AG10803 (cell line): ENCODE measurements at regions not wholly inside any gene's neighbourhood (a gene's known extent, or its start where the extent isn't known, plus 50 kb on each side); places are given as distances from the start of the nearest gene placed in this dataset.
A peak's percentile ranks its signal among the peaks of the same experiment; 100 is the strongest.

Experiments used
- DNase-seq: peaks from one replicate; pipeline ENCODE4 v3.0.0; 2010; ENCODE audit warnings: low read depth
- H3K4me3 ChIP-seq: 2 replicates; pipeline ENCODE4 v1.5.1; 2011; ENCODE audit warnings: mild to moderate bottlenecking, low read length, control low read depth
- CTCF ChIP-seq: conservative IDR thresholded peaks from 2 replicates; pipeline ENCODE4 v1.5.1; 2011; ENCODE audit warnings: mild to moderate bottlenecking, low read length, control low read depth, inconsistent platforms

DNA sequence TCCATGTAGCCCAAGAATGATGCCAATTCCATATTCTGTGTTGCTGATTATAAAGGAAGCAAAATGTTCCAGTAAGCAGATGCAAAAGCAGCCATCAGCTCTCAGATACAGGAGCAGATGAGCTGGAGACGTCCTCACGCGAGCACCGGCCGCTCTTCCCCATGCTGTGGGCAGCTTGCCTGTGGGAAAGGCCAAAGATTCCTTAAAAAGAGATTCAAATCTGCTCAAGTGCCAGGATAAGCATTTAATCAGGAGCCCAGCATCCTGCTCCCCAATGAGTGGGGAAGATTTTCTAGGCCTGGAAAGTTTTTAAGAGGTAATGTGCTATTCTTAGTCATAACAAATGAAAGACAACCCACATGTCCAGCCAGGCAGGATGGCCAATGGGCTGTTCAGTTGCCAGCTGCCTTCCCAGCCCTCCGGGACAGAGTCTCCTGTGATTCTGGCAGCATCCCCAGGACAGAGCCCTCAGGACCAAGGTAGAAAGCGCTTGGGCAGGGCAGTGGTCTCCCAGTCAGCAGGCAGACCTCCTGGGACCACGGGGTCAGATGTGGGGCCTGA, 108.2 kb upstream of the TMPRSS2 start:
- TF ChIP-seq CTCF, result no peak
- peak; percentile 98 for DNase-seq
- peak overlapping the region; percentile 10; the same call in 1 of the 2 replicates for H3K4me3 ChIP-seq

- DNase-seq, result peak; percentile 100
- no peak overlapping the region for H3K4me3 ChIP-seq
- no peak for TF ChIP-seq CTCF
Measured at GRCh38 chr21:41615613-41616012, 107.7 kb upstream of the TMPRSS2 start.

- DNase-seq, result no peak
- no peak for TF ChIP-seq CTCF
- H3K4me3 ChIP-seq, result no peak overlapping the region
Measured at GRCh38 chr21:41614511-41614910, 106.6 kb upstream of the TMPRSS2 start.

DNA sequence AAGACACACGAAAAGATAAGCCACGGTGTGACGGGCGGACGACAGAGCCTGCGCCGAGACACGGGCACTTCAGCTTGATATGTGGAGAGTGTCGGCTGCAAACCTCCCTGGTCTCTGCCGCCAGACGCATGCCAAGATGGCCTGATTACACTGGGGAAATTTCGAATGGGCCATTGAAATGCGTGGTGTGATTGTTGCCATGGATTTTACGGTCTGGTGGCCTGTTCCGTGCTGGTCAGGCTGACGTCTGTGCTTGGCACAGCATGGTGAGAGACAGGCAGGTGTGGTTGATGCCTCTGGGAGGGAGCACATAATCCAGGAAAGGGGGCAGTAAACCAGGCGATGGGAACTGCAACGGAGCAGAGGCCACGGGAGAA, 105.6 kb upstream of the TMPRSS2 start:
- no peak overlapping the region for H3K4me3 ChIP-seq
- no peak for DNase-seq
- no peak for TF ChIP-seq CTCF

DNA sequence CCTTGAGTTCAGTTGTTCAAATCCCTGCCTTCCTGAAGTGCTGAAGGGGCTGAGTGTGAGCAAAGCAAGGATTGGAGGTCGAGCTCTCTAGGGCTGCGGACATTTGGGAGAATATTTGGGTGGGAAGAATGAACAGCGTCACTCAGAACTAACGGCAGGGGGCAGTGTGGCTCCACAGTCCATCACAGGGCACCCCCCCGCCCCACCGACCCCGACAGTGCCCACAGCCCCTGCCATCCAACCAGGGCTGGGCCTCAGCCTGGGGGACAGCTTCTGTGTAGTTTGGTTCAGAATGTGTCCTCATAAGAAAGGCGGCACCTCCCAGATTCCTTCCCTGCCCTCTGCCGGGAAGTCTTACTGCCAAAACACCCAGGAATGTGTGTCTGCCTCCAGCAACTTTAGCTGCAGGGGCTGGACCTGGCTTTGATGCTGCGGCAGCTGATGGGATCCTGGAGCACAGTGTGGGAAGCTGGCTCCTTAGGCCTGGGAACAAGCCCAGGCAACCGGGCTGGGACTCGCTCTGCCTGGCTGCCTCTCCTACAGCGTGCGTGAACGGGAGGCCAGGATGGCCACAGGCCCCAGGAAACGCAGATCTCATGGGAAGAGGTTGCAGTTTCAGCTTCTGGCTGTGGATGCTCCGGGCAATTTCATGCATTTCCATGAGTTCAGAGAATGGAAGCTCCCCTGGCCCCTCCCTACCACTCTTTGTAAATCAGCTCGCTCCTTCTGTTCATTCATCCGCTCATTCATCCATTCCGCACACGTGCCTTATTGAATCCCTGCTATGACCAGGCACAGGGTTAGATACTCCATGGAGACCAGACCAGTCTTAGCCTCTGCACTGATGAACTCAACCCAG, 104.9 kb upstream of the TMPRSS2 start:
- peak; percentile 69 for TF ChIP-seq CTCF
- peak; percentile 100 for DNase-seq
- H3K4me3 ChIP-seq, result no peak overlapping the region

- DNase-seq, result peak; percentile 42
- H3K4me3 ChIP-seq, result no peak overlapping the region
- peak; percentile 33; the same call in 1 of the 2 replicates for TF ChIP-seq CTCF
Measured at GRCh38 chr21:41611966-41612606, 104.1 kb upstream of the TMPRSS2 start.
